Suppressor macrophage treated with lipopolysaccharide for 4 hours (primary cell): ENCODE measurements at regions not wholly inside any gene's neighbourhood (a gene's known extent, or its start where the extent isn't known, plus 50 kb on each side); places are given as distances from the start of the nearest gene placed in this dataset.

Experiments used
- DNase-seq: peaks from one replicate; pipeline ENCODE4 v3.0.0-alpha.2; 2020

DNA sequence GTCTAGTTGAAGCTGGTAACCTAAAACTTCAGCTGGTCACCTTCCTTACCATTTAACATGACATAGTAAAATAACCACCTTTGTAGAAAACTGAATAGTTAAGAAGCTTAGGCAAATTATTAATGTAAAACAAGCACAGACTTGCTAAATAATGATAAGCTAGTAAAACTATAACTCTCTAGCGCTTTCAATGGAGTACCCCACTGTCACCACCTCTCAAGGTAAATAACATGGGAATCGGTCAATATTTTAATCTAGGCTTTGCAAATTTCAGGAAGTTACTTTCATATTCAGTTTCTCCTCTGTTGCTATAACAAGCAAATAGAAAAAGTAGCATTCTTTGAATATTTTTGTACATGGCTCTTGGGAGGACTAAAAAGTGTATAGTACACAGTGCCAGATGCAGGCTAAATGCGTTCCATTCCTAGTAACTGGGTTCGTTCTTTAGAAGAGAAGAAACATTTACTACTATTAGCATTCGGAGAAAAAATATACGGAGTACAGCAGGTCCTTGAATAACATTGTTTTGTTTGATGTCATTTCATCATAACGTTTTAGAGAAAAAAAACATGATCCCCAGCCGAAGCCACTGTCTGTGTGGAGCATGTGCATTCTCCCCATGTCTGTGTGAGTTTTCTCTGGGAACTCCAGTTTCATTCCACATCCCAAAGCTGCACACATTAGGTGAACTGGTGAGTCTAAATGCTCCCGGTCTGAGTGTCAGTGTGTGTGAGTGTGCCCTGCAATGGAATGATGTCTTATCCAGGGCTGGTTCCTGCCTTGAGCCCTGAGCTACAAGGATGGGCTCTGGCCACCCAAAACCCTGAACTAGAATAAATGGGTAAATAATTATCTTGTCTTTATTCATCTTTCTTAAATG, 52.5 kb downstream of the EPRS1 start:
- no peak for DNase-seq

DNA sequence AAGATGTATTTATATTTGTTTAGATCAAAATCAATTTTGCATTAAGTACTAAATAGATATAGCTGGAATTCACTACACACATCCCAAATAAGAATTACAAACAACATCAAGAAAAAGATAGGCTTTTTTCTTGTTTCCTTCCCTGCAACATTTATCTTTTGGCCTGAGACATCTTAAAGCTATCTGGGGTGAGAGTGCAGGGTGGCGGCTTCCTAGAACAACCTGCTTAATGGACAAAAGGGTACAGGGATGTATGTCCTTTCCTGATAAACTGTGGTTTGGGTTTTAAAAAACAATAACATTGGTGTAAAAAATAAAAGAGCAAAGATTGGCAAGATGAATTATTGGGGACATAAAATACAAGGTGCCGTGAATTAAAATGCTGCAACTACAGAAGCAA, 54.4 kb downstream of the EPRS1 start:
- DNase-seq, result no peak

DNA sequence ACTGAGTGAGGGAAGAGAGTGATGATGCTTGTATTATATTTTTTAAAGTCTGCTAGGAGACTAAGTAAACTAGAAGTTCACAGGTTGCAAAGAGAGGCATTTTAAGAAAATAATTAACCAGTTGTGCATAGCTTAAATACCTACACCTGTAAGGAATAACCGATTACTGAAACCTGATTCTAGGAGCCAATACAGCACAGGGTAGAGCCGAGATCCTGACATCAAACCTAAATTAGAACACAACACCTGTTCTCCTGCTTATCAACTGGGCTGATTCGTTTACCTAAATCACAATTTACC, 54.8 kb downstream of the EPRS1 start:
- DNase-seq, result no peak

DNA sequence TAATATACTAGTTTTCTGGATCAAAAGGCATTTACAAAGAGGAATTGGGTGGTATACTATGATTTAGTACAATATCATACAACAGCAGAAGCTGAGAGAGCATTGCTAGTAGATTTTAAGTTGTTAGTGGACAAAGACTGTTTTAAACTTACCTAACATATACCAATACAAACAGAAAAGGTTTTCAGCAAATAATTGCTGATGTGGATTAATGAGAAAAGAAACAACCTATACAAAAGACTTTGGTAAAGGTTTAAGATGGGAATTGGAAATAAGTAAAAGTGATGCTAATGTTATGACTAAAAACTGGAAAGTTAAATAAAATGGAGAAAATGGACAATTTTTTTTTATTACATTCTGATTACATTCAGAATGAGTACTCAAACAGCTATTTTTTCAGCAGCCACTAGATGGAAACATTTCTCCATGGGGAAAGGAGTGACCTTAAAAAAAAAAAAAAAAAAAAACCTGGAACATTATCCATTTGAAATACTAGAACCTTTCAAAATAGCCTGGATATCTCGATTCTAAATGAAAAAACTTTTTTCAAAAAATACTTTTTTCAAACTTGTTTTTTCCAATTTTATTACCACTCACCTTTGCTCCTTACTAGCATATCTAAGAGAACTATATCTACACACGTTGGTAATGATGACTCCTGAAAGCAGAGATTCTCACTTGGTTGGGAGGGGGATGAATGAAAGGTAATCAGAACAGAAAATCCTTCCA, 55.4 kb downstream of the EPRS1 start:
- DNase-seq, result peak; percentile 36

DNA sequence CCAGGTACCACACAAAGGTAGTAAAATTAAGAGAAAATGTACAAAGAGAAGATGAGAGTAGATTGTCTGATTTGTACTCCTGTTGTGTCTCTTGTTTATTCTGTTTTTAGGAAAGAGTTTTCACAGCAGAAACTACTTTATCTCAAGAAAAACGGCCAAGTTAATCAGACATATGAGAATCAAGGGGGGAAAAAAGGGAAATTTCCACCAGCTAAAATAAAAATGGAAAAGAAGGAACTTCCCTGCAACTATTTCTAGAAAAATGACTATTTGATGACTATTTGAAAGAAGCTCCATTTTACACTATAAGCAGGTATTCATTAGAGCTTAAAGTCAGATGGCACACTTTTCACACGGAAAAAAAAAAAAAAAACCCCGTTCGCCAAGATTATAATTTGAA, 56.5 kb downstream of the EPRS1 start:
- peak; percentile 12 for DNase-seq

DNA sequence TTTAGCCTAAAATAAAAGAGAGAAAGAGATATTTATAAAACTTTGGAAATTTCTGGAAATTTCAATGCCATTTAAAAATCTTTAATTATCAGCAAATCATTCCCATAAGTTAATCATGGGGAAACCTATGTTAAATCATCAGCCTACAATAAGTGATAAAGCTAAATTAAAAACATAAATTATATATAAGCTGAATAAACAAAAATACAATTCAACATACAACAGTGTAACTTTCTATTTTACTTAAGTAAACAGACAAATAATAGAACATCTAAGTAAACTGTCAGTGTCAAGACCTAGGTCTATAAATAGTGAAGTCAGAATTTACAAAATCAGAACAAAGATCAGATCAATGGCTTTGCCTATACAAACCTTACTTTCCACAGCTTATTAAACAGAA, 57.5 kb downstream of the EPRS1 start:
- DNase-seq, result no peak

DNA sequence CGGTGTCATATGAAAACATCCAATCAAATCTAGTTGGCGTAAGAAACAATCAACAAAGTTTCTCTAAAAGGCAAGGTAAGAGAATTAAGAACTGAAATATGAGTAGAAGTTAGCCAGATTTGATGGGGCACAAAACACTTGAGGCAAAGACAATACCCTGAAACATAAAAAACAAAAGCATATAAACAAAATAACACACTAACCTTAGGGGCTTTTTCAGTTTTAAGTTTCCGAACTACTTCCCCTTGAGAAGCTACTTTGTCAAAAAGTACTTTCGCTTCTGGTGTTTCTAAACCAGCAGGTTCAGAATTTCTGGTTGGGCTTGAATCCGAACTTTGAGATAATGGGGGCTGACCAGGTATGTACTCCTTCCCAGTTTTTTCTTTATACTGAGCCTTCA, 57.9 kb downstream of the EPRS1 start:
- peak; percentile 29 for DNase-seq

DNA sequence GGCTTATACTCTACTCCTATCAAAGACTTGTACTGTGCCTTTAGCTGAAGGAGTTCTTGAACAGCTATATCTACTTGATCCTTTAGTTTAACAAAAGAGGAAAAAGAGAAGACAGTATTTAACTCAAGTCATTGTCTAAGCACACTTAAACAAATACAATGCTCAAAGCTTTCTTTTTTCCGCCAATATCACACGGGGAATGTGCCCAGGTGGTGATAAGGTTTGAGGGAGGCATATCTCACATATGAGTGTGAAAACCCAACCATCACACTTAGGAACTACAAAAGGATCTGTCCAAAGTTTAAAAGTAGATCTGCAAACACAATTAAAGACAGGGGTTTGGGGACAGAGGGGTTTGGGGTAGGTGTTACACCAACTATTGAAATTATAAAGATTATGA, 59.0 kb upstream of the SLC30A10 start:
- no peak for DNase-seq

DNA sequence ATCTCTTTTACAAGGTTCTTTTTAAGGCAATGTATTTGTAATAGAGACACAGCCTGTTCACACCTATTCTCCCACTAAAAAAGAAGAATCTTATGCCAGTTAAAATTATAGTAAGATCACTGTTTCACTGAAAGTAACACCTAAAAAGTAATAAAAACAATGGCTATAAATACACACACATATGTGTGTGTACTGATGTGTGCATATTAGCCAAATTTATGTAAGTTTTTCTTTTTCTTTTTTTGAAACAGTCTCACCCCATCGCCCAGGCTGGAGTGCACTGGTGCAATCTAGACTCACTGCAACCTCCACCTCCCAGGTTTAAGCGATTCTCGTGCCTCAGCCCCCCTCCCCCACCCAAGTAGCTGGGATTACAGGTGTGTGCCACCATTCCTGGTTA, 56.8 kb upstream of the SLC30A10 start:
- DNase-seq, result no peak
